Activated CD4-positive, alpha-beta T cell treated with anti-CD3 and anti-CD28 coated beads for 36 hours (primary cell): ENCODE measurements at regions not wholly inside any gene's neighbourhood (a gene's known extent, or its start where the extent isn't known, plus 50 kb on each side); places are given as distances from the start of the nearest gene placed in this dataset.

Source experiments
- ATAC-seq: fragments of 200-7000 bp; cut with Tn5 transposase; one replicate; pipeline ENCODE4 v1.10.0; 2021; ENCODE audit warnings: mild to moderate bottlenecking, moderate library complexity
- CTCF ChIA-PET: fragments of 350-600 bp; sonication (Branson Sonifier 250); formaldehyde crosslinking; loops from one replicate; lab custom pipeline; 2021; ENCODE audit warnings: antibody characterized with exemption; lab: Charles Lee
- POLR2A ChIA-PET: fragments of 350-600 bp; sonication (Branson Sonifier 250); formaldehyde crosslinking; loops from one replicate; lab custom pipeline; 2021; ENCODE audit warnings: antibody characterized with exemption, inconsistent platforms; lab: Charles Lee
- DNase-seq: peaks from one replicate; pipeline ENCODE4 v3.0.0-alpha.2; 2020
- H3K27ac Mint-ChIP-seq: one replicate; pipeline ENCODE4 v1.8.0; 2021; ENCODE audit warnings: mixed read lengths
- H3K27me3 Mint-ChIP-seq: one replicate; pipeline ENCODE4 v1.8.0; 2021; ENCODE audit warnings: mixed read lengths
- H3K36me3 Mint-ChIP-seq: one replicate; pipeline ENCODE4 v1.8.0; 2021; ENCODE audit warnings: low read depth, mixed read lengths
- H3K4me1 Mint-ChIP-seq: one replicate; pipeline ENCODE4 v1.8.0; 2021; ENCODE audit warnings: mixed read lengths
- H3K4me3 Mint-ChIP-seq: one replicate; pipeline ENCODE4 v1.8.0; 2021; ENCODE audit warnings: mild to moderate bottlenecking, moderate library complexity, mixed read lengths
- H3K9me3 Mint-ChIP-seq: one replicate; pipeline ENCODE4 v1.8.0; 2021; ENCODE audit warnings: low read depth, mixed read lengths
- intact Hi-C, 2 experiments: fragments of 100-400 bp; cut with DNase I in 1 of 2; cut with micrococcal nuclease in 1 of 2; formaldehyde crosslinking; loops; one replicate each; pipeline versions ENCODE4 v1.14.2 to v1.15.1; 2022 to 2024; cut with DNase I, micrococcal nuclease

DNA sequence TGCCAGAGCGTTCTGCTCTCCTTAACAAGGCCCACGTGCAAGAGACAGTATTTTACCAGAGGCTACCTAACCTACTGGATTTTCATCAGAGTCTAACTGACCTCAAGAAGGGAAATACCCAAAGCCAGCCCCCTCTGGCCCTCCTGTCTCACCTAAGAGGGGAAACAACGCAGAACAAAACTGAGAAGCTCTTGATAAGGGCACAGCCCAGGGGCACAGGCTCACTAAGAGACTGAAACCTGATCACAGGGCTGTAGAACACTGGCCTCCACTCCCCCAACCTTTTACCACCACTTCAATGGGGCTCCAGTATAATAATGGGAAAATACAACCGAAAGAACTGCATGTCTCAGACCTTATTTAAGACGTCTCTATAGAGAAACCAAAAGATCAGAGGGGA is 449.5 kb upstream of the CAMK1G start:
- no peak overlapping the region for H3K27ac Mint-ChIP-seq
- H3K36me3 Mint-ChIP-seq, result no peaks in the 10 kb centered on the region
- intact Hi-C loops, result no loop called here
- H3K9me3 Mint-ChIP-seq, result peaks cover 6% of the 10 kb centered on the region
- DNase-seq (no peak), ATAC-seq (no peak)
- no peak overlapping the region for H3K4me3 Mint-ChIP-seq
- ChIA-PET CTCF (no interaction called here), POLR2A (no interaction called here)
- H3K27me3 Mint-ChIP-seq, result peaks cover 2% of the 10 kb centered on the region
- H3K4me1 Mint-ChIP-seq, result no peaks in the 10 kb centered on the region

GRCh38 chr1:209143916-209144315 is 439.6 kb upstream of the CAMK1G start:
- POLR2A ChIA-PET, result no interaction called here
- intact Hi-C loops, result no loop called here
- Mint-ChIP-seq H3K4me3 (no peak overlapping the region), H3K36me3 (no peaks in the 10 kb centered on the region), H3K4me1 (no peaks in the 10 kb centered on the region), H3K27me3 (no peaks in the 10 kb centered on the region), H3K27ac (no peak overlapping the region), H3K9me3 (no peaks in the 10 kb centered on the region)
- CTCF ChIA-PET, result no interaction called here
- DNase-seq (no peak), ATAC-seq (no peak)

GRCh38 chr1:209150114-209150513 is 433.4 kb upstream of the CAMK1G start:
- ATAC-seq, result no peak
- CTCF ChIA-PET, result no interaction called here
- Mint-ChIP-seq H3K27ac (no peak overlapping the region), H3K4me1 (no peaks in the 10 kb centered on the region), H3K27me3 (no peaks in the 10 kb centered on the region), H3K9me3 (peaks cover 5% of the 10 kb centered on the region), H3K36me3 (no peaks in the 10 kb centered on the region), H3K4me3 (no peak overlapping the region)
- no peak for DNase-seq
- intact Hi-C loops, result no loop called here
- POLR2A ChIA-PET, result no interaction called here

- ATAC-seq (no peak), DNase-seq (no peak)
- Mint-ChIP-seq H3K4me3 (no peak overlapping the region), H3K27ac (no peak overlapping the region), H3K27me3 (no peaks in the 10 kb centered on the region), H3K4me1 (no peaks in the 10 kb centered on the region), H3K9me3 (peaks cover 5% of the 10 kb centered on the region), H3K36me3 (no peaks in the 10 kb centered on the region)
- ChIA-PET CTCF (interaction anchor here (0.5 kb wide), 1 partner anchor 518 kb away, joined by 3 read pairs; no protein-coding TSS in a partner anchor), POLR2A (no interaction called here)
- intact Hi-C loops, result no loop called here
Observed at GRCh38 chr1:209153411-209153810, 430.1 kb upstream of the CAMK1G start.

DNA sequence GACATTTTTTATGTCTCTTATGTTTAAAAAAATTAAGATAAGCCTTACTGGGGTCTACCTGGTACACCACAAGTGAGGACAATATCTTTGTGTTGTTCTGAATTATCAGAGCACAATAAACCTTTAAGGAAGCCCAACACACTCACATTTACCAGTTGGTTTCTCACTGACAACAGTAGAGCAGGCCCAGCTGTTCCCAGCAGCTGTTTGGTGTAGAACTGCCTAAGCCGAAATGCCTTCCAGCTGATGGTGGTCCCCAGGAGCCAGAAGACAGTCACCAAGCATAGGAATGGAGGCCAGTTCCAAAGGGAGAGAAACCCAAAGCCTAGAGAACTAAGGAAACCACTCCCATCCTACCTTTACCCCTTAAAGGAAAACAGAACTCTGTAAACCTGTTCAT is 428.6 kb upstream of the CAMK1G start:
- H3K9me3 Mint-ChIP-seq, result peaks cover 5% of the 10 kb centered on the region
- no peaks in the 10 kb centered on the region for H3K4me1 Mint-ChIP-seq

GRCh38 chr1:209155546-209155945 is 428.0 kb upstream of the CAMK1G start:
- H3K36me3 Mint-ChIP-seq, result no peaks in the 10 kb centered on the region
- no peak overlapping the region for H3K27ac Mint-ChIP-seq
- peaks cover under 1% of the 10 kb centered on the region for H3K9me3 Mint-ChIP-seq
- intact Hi-C loops, result no loop called here
- CTCF ChIA-PET, result no interaction called here
- no peak for DNase-seq
- no peak overlapping the region for H3K4me3 Mint-ChIP-seq
- no peak for ATAC-seq
- no peaks in the 10 kb centered on the region for H3K27me3 Mint-ChIP-seq
- POLR2A ChIA-PET, result no interaction called here
- no peaks in the 10 kb centered on the region for H3K4me1 Mint-ChIP-seq

More for the DNA sequence above, 428.6 kb upstream of the CAMK1G start:
- ChIA-PET POLR2A (no interaction called here), CTCF (no interaction called here)
- DNase-seq (no peak), ATAC-seq (no peak)
- Mint-ChIP-seq H3K27ac (no peak overlapping the region), H3K27me3 (no peaks in the 10 kb centered on the region), H3K36me3 (no peaks in the 10 kb centered on the region), H3K4me3 (no peak overlapping the region)
- intact Hi-C loops, result no loop called here

- ChIA-PET POLR2A (no interaction called here), CTCF (no interaction called here)
- Mint-ChIP-seq H3K4me1 (no peaks in the 10 kb centered on the region), H3K9me3 (no peaks in the 10 kb centered on the region), H3K4me3 (no peak overlapping the region), H3K36me3 (no peaks in the 10 kb centered on the region), H3K27ac (no peak overlapping the region), H3K27me3 (no peaks in the 10 kb centered on the region)
- DNase-seq (no peak), ATAC-seq (no peak)
- intact Hi-C loops, result no loop called here
Observed at GRCh38 chr1:209156991-209157390, 426.5 kb upstream of the CAMK1G start.

DNA sequence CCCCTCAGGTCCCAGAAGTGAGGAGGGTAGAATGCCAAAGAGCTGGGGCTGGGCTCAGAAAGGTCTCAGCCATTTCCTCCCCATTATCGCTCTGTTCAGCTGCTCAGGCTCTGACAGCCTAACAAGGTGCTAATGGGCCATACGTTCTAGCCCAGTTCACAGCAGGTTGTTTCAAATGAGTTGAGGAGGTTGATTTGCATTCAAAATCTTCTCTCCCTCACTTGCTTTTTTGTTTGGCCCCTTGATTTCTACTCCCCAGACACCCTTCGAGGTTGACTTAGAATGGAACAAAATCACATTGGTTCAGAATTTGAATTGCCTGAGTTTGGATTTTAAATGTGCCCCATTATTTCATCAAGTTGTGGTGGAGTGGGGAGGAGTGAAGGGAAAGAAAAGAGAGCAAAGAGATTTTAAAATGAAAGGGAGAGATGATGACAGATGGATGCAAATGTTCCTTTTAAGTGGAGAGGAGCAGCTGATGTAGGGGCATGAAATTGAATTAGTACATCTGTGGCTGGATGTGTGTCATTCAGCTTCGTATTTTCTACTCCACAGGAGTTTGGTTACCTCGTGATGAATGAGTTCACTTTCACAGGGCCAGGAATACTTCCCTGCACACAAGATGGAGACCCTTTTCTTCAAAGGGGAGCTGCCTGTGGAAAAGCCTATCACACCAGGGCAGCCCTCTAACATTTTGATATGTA is 425.8 kb upstream of the CAMK1G start:
- intact Hi-C loops, result no loop called here
- CTCF ChIA-PET, result no interaction called here
- H3K27ac Mint-ChIP-seq, result no peak overlapping the region
- no peaks in the 10 kb centered on the region for H3K36me3 Mint-ChIP-seq
- H3K27me3 Mint-ChIP-seq, result no peaks in the 10 kb centered on the region
- ATAC-seq (no peak), DNase-seq (no peak)
- POLR2A ChIA-PET, result no interaction called here
- no peaks in the 10 kb centered on the region for H3K9me3 Mint-ChIP-seq
- no peak overlapping the region for H3K4me3 Mint-ChIP-seq
- H3K4me1 Mint-ChIP-seq, result no peaks in the 10 kb centered on the region

- no peak overlapping the region for H3K4me3 Mint-ChIP-seq
- no peak for ATAC-seq
- CTCF ChIA-PET, result interaction anchor here (0.7 kb wide), 1 partner anchor 16 kb away, joined by 3 read pairs; no protein-coding TSS in a partner anchor
Observed at GRCh38 chr1:209158851-209159250, 424.7 kb upstream of the CAMK1G start.

GRCh38 chr1:209160230-209160629 is 423.3 kb upstream of the CAMK1G start:
- no peak for DNase-seq
- Mint-ChIP-seq H3K4me3 (no peak overlapping the region), H3K27me3 (no peaks in the 10 kb centered on the region), H3K36me3 (no peaks in the 10 kb centered on the region), H3K4me1 (no peaks in the 10 kb centered on the region), H3K27ac (no peak overlapping the region), H3K9me3 (no peaks in the 10 kb centered on the region)
- intact Hi-C loops, result no loop called here
- CTCF ChIA-PET, result no interaction called here
- ATAC-seq, result no peak
- POLR2A ChIA-PET, result no interaction called here

More at GRCh38 chr1:209158851-209159250, 424.7 kb upstream of the CAMK1G start:
- Mint-ChIP-seq H3K36me3 (no peaks in the 10 kb centered on the region), H3K27ac (no peak overlapping the region), H3K9me3 (no peaks in the 10 kb centered on the region), H3K4me1 (no peaks in the 10 kb centered on the region), H3K27me3 (no peaks in the 10 kb centered on the region)
- intact Hi-C loops, result no loop called here
- no peak for DNase-seq
- POLR2A ChIA-PET, result no interaction called here

DNA sequence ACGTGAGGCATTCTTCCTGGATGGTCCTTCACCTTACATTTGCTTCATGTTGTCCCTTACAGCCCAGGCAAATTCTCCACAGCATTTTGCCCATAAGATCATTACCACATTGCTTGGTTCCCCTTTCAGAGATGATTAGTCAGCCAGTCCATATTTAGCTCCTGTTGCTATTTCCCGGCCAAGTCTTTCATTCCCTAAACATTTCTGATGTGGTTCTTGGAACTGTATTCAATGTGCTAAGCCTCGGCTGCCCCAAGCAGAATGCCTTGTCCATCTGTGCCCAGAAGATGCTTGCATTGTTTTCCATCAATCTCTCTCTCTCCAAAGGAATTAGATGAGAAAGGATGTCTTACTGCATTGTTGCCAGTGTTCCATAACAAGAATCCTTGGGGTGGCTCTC is 420.9 kb upstream of the CAMK1G start:
- CTCF ChIA-PET, result no interaction called here
- Mint-ChIP-seq H3K9me3 (no peaks in the 10 kb centered on the region), H3K4me3 (no peak overlapping the region), H3K4me1 (no peaks in the 10 kb centered on the region), H3K36me3 (no peaks in the 10 kb centered on the region), H3K27ac (no peak overlapping the region), H3K27me3 (no peaks in the 10 kb centered on the region)
- intact Hi-C loops, result no loop called here
- ATAC-seq, result no peak
- no peak for DNase-seq
- POLR2A ChIA-PET, result no interaction called here

DNA sequence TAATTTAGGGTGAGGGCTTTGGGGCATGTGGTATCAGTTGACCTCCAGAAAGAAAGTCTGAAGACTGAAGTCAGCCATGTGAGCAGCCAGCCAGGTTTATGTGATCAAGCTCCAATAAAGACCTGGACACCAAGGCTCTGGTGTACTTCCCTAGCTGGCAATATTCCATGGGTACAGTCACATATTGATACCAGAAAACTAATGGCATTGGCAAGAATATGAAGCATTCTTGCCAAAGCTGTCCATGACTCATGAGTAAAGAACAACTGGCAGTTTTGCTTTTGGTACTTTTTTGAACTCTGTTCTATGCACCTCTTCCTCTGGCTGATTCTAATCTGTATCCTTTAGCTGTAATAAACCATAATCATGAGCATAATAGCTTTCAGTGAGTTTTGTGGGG is 415.3 kb upstream of the CAMK1G start:
- H3K27me3 Mint-ChIP-seq, result no peaks in the 10 kb centered on the region
- no peak overlapping the region for H3K4me3 Mint-ChIP-seq
- ATAC-seq, result no peak
- POLR2A ChIA-PET, result no interaction called here
- no peak for DNase-seq
- no peaks in the 10 kb centered on the region for H3K36me3 Mint-ChIP-seq
- CTCF ChIA-PET, result no interaction called here
- intact Hi-C loops, result no loop called here
- H3K4me1 Mint-ChIP-seq, result no peaks in the 10 kb centered on the region
- H3K9me3 Mint-ChIP-seq, result no peaks in the 10 kb centered on the region
- no peak overlapping the region for H3K27ac Mint-ChIP-seq
